LHCN-M2 (cell line): ENCODE measurements at regions not wholly inside any gene's neighbourhood (a gene's known extent, or its start where the extent isn't known, plus 50 kb on each side); places are given as distances from the start of the nearest gene placed in this dataset.
"Not testable (repeated sequence)": the region's sequence is repeated elsewhere in the genome, so short reads cannot be mapped to it uniquely, and the experiment has no call there.

Experiments used
- DNase-seq: peaks from one replicate; pipeline ENCODE4 v3.0.0-alpha.2; 2012; ENCODE audit warnings: low read depth

DNA sequence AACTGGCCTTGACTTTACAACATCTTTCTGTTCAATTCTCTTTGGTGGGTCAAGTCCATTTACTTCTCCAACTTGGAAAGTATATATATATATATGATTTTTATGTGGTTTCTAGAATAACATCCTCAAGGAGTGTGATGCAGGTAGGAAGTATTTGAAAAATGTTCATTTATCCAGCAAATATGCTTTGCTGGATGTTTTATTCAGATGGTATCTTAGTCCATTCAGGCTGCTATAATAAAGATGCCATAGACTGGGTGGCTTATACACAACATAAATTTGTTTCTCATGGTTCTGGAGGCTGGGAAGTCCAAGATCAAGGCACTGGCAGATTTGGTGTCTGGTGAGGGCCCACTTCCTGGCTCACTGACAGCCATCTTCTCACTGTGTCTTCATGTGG is 168.7 kb upstream of the RASGRP1 start:
- no peak for DNase-seq

DNA sequence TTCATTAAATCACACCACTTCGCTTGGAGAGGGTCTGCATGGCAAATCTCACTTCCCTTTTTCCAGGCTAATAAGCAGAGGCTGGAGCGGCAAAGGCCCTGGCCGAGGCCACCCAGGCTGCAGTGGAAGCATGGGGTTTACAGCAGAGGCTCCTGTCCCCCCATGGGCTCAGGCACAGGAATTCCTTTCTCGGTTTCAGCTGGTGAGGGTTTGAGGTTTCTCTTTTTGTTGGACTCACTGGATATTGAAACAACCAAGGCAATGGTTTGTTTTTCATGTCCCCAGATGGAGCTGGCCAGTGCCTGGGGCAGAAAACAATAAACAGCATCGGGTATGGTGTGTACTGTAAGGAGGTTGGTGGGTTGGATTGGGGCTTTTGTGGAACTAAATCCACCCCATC is 175.6 kb upstream of the RASGRP1 start:
- DNase-seq, result no peak

DNA sequence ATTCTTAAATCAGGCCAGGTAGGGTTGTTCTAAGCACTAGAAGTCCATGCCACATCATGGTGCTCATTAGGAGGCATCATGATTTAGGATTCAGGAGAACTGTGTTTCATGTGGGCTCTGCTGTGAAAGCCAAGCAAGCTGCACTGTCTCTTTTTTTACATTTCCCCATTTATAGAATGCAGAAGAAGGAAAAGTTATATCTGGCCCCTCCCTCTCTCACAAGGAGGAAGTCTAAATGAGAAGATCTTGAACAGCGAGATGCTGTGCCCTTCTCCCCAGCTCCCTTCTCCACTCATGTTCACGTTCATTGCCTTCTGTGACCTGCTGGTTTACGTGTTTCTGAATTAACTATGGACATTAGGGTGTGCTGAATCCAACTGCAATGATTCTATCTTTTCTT is 178.5 kb upstream of the RASGRP1 start:
- DNase-seq, result no peak

DNA sequence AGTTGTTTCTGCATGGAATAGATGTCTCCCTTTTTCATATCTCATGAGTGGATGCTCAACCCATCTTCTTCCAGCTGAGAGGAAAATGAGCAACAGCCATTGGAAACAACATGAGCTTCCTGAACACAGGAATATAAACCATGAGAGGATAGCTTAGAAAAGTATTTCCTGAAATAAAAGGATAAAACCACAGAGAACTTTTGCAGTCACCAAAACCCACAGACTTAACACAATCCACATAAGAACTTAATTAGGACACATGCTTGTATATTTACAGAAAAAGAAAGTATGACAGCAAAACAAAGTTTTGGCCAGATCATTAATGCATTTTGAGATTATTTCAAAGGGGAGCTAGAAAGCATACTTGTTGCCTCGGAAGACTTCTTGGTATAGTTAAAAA is 180.5 kb upstream of the RASGRP1 start:
- DNase-seq, result peak; percentile 8

DNA sequence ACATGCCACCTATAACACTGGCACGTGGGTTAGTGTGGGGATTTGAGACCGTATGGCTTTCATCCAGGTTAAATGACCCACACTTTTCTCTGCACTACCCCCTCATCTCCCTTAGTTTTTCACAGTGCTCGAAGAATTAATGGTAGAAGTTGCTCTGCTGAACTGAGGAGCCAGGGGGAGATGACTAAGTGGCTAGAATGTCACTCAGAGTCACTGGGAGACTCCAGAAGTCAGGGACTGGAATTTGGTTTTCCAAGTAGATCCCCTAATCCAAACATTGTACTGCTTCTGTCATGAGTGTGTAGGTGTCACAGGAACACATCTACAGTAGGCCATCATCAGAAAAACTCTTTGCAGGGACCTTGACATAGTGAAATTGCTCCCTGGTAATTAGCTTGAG is 181.0 kb upstream of the RASGRP1 start:
- no peak for DNase-seq

DNA sequence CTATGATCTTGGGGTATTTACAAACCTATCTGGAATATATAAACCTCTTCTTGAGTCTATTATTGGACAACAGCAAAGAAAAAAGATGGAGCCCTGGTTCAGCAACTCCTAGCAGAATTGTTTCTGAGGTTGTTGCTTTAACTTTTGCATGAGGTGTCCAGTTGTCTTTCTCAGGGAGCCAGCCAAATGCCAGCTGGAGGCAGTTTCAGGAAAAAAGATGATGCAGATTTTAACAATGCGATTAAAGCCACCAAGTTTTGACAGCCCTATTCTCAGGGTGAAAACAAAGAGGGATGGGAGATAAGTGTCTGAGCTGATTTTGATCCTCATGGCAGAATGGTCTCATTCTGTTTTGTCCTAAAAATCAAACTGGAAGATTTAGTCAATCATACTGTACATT is 181.6 kb upstream of the RASGRP1 start:
- DNase-seq, result peak; percentile 38

DNA sequence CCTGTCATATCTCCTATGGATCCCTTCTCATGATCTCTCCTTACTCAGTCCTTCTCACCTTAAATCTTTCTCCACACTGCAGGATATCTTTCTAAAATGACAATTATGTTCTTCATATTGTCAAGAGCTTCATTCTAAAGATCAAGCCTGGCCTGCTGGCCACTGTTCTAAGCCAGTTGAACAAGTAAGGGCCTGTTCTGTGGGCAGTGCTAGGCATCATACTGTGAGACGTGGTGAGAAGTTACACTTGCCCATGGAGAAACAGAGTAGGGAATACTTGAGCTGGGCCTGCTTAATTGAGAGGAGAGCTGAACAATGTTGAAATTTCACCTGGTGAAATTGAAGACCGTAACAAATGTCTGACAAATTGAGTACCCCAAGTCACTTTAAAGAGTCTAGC is 184.1 kb upstream of the RASGRP1 start:
- no peak for DNase-seq

DNA sequence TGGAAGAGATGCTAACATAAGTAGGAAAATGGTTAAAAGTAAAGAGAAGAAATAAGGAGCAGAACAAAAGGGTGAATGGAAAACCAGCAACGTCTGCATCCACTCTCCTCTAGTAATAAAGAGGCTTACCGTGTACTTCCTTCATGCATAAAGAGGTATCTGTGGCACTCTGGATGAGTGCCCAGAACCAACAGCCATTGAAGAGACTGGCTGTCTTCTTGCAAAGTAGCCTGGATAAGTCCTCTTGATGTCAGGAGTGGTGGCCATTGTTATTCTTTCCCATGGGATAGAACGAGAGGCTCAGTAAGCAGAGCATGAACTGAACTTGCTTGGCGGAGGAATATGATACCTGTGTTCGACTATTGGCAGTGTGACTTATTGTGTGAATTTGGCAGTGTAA is 186.2 kb upstream of the RASGRP1 start:
- DNase-seq, result no peak

DNA sequence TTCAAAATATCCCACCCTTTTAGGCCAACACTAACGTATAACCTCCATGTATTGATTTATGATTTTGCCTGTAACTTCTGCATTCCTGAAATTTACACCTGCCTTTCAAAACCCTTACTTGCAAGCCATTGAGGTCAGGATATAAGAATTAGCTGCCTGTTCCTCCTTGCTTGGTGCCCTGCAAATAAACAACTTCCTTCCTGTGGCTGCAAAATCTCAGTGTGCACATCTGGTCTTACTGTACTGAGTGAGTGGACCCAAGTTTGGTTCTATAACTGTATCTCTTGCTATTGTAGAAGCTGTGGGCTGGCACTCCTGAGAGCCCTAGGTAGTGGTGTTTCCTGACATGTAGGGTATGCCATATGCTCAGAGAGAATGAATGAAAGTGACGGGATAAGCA is 191.1 kb upstream of the RASGRP1 start:
- DNase-seq, result no peak

DNA sequence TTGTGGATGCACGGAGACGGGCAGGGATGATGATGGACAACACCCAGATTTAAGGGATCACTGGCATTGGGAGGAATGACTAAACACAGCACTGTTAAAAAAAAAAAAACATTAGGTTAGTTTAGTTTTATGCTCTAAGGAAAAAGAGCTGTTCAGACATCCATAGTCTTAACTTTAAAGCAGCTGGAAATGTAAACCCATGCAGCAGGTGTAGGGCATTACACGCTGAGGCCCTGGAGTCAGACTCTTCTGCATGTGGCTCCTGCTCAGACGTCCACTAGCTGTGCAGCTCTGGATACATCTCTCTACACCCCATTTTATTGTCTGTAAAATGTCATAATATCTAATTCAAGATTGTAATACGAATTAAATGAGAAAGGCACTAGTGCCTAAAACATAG is 191.8 kb upstream of the RASGRP1 start:
- DNase-seq, result no peak

DNA sequence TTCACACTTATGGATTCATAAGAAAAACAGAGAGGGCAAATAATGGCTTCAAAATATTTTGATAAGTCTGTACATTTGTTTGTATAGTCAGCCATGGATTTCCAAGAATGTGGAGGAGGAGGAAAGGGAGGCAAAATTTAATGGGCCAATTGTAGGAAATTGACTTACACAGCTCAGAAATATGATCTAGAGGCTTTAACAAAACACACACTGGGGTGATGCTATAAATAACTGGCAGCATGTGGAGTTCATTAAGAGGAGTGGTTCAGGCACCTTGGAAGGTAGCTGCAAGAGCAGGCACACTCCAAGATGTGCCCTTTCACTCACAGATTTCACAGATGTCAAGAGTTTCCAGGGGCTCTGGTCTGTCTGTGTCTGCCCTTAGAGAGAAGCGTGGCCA is 193.4 kb upstream of the RASGRP1 start:
- peak; percentile 41 for DNase-seq

DNA sequence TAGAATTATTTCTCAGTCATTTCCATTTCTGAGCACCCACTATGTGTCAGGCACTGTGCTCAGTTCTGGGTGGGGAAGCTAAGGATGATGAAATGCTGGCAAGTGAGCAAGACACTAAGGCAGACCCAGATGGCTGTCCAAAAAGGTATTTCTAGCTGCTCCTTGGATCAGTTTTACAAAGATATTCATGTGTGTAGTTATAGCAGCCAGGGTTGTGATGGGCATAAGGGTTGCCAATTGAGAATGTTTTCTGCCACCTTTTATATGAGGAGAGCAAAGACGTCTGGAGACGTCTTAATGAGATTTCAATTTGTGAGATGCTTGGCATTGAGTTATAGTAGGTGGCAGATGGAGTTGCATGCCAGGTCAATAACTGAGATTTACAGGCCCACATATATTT is 197.1 kb upstream of the RASGRP1 start:
- DNase-seq, result no peak

DNA sequence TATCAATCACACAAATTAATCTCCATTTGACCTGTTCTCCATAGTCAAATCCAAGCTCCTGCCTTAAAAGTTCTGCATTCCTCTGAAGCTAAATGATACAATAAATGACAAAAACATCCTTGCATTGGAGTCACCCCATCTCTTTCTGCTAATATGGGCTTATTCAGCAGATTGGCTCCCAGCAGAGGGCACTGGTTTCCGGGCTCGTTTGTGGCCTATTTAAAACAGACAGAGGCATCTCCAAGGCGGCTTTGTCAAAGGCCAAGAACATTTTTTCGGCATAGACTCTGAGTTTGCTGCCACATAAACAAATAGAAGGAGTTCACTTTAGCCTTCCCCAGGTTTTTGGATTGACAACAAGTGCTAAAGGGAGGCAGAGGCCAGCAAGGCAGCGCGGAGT is 204.4 kb upstream of the RASGRP1 start:
- DNase-seq, result peak; percentile 39

DNA sequence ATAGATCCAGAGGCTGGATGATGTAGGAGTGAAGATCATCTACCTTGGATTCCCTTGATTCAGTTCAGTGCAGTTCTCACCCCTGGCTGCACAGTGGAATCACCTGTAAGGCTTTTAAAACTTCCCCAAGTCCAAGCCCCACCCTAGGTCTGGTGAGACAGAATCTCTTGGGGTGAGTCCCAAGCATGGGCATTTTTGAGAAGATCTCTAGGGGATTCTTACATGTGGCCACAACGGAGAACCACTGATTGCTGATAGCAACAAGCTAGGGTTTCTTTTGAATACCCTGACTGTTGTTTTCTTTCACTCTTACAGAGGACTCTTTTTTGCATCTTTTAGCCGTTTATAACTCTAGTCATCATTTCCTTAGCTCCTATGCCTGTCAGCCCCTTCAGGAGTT is 204.9 kb upstream of the RASGRP1 start:
- no peak for DNase-seq

DNA sequence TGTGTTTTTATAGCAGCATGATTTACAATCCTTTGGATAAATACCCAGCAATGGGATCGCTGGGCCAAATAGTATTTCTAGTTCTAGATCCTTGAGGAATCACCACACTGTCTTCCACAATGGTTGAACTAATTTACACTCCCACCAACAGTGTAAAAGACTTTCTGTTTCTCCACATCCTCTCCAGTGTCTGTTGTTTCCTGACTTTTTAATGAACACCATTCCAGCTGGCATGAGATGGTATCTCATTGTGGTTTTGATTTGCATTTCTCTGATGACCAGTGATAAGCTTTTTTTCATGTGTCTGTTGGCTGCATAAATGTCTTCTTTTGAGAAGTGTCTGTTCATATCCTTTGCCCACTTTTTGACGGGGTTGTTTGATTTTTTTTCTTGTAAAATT is 209.5 kb upstream of the RASGRP1 start:
- not testable (repeated sequence) for DNase-seq

DNA sequence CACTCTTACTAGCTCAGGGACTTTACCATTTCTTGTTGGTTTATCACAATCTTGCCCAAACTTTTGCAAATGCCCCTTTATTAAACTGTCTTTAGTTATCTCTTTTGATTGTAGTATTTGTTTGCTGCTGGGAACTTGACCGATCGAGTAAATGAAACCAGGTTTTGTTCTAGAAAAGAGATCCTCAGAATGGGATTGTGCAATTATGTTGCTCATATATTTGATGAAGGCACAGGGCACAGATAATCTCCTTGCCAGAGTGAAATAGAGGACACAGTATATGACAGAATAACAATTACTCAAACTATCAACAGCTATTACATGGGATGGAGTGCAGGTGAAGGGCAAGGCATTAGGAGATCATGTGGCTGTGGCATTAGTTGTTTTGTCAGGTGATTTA is 216.6 kb upstream of the RASGRP1 start:
- no peak for DNase-seq

DNA sequence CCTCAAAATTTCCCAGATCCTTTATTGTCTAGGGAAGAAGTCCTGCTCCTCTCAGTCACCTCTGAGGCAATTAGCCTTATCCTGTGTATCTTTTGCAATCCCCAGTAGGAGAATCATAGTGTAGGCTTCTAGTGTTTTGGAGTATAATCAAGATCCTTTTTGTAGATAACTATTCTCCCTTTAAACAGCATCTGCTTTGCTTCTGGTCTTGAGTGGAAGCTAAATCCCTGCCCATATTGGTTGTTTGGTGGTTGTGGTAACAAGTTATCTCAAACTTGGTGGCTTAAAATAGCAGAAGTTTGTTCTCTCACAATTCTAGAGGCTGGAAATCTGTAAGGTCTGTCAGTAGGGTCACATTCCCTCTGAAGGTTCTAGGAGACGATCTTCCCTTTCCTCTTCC is 217.5 kb upstream of the RASGRP1 start:
- no peak for DNase-seq

DNA sequence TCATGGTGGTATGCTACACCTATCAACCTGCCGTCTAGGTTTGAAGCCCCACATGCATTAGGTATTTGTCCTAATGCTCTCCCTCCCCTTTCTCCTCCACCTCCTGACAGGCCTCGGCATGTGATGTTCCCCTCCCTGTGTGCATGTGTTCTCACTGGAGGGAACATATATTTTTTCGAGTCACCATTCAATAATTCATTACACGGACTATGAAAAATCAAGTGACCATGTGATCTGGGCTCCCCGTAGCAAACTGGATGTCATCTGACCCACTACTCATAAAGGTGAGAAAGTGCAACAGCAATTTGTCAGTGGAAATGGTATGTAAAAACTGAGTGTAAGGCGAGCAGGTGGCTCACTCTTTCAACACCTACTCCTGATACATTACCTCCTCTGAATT is 224.3 kb upstream of the RASGRP1 start:
- DNase-seq, result no peak

DNA sequence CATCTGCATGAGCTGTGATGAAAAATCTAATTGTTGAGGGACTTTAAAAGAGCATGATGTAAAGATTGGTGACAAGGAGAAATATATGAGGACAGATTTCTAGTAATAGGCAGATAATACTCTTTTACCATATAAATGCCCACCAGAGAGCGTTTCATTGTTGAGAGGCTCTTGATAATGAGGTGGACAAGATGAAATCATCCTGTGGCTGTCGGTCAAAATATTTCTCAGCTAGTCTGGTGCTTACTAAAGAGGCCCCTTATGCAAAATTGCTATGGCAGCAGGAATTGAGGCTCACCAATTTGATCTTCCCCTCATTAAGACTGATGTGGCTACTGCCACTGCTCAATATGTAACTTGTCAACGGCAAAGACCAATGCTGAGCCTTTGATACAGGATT is 225.0 kb upstream of the RASGRP1 start:
- DNase-seq, result no peak

DNA sequence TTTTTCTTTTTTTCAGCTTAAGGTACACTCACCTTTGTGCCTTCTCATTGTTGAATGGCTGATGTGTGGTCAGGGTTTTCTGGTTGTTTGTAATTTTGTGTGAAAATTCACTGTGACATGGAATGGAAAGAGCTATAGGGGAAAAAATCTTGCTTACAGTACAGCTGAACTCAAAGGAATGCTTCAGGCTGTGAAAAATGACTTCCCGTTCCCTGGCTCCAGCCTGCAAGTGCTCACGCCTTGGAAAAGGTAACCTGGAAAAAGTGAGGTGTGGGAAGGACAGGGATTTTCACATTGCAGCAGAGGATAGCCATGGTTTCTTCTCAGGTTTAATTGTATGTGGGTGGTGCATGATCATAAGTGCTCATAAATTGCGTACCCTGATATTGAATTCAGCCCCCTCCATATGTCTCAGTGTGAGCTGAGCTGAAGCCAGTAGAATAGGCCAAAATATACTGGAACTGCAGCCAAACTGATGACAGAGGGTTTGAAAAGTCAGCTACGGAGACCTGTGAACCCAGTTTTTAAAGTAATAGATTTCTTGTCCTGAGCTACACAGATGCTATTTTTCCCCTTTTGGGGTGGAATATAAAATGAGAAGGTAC is 228.7 kb upstream of the RASGRP1 start:
- no peak for DNase-seq

DNA sequence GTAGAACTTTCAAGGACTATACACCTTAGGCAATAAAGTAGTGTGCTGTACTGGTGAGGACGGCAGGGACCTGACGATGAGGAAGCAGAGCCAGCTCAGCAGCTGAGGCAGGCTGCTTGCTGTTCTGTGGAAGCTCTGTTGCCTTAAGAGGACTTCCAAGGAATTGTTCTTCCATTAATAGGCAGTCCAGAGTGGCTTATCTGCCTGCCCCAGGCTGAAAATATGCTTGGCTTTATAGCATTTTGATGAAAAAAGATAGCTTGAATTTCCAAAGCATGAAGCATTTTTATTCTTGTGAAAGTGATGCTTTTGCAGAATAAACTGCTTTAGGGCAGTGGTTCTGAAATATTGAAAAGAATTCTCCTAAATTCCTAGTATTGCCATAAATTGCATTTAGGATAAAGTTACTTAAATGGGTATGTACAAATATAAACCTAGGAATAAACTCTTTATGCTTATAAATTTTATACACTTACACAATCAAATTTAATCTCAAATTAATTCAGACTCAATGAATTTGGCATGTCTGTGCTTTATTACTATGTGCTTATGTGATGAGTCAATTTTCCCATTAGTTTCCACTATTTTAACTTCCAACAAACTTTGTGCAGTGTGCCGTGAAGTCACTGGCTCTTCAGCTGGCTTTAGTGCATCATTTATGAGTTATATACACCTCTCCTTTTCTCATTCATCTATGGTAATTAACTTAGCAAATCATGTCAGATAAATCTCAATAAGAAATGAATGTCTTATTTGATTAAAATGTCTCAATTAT is 231.0 kb upstream of the RASGRP1 start:
- no peak for DNase-seq

DNA sequence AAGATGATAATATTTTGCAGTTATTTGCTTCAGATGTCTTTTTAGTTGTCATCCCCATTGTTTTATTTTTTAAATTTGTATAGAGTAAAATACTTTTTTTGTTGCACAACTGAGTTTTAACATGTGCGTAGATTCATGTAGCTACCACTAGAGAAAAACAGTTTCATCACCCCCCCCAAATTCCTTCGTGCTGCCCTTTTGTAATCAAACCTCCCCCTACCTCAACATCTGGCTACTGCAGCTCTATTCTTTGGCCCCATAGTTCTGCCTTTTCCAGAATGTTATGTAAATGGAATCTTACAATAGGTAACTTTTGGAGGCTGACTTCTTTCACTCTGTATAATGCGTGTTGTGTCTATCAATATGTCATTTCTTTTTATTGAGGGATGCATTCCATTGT is 232.0 kb upstream of the RASGRP1 start:
- DNase-seq, result no peak

DNA sequence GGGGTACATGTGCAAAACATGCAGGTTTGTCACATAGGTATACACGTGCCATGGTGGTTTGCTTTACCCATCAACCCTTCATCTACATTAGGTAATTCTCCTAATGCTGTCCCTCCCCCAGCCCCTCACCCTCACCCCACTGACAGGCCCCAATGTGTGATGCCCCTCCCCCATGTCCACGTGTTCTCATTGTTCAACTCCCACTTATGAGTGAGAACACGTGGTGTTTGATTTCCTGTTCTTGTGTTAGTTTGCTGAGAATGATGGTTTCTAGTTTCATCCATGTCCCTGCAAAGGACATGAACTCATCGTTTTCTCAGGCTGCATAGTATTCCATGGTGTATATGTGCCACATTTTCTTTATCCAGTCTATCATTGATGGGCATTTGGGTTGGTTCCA is 232.9 kb upstream of the RASGRP1 start:
- DNase-seq, result not testable (repeated sequence)

DNA sequence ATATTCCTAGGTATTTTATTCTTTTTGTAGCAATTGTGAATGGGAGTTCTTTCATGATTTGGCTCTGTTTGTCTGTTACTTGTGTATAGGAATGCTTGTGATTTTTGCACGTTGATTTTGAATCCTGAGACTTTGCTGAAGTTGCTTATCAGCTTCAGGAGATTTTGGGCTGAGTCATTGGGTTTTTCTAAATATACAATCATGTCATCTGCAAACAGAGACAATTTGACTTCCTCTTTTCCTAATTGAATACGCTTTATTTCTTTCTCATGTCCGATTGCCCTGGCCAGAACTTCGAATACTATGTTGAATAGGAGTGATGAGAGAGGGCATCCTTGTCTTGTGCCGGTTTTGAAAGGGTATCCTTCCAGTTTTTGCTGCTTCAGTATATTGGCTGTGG is 234.6 kb upstream of the RASGRP1 start:
- DNase-seq, result not testable (repeated sequence)
